Panc1 (cell line): ENCODE measurements at regions not wholly inside any gene's neighbourhood (a gene's known extent, or its start where the extent isn't known, plus 50 kb on each side); places are given as distances from the start of the nearest gene placed in this dataset.

Experiments used
- CTCF ChIP-seq: fragments of 450-650 bp; IDR thresholded peaks from 2 replicates; pipeline ENCODE4 v1.5.1; 2017; ENCODE audit warnings: mild to moderate bottlenecking
- POLR2AphosphoS5 ChIP-seq: IDR thresholded peaks from 2 replicates; pipeline ENCODE4 v1.6.1; 2012; ENCODE audit warnings: mild to moderate bottlenecking, low read depth, low read length, moderate library complexity
- SIN3A ChIP-seq: IDR thresholded peaks from 2 replicates; pipeline ENCODE4 v1.6.1; 2012; ENCODE audit warnings: low read depth, mild to moderate bottlenecking, low read length, moderate library complexity, borderline replicate concordance; ENCODE audit not compliant: insufficient read depth
- TCF7L2 ChIP-seq: IDR thresholded peaks from 2 replicates; pipeline ENCODE4 v1.6.1; 2011; ENCODE audit warnings: mild to moderate bottlenecking, low read depth, low read length, inconsistent platforms

GRCh38 chr17:33750943-33751701 lies 458.0 kb upstream of the ASIC2 start:
- peak; percentile 93 for TF ChIP-seq CTCF
- TF ChIP-seq POLR2AphosphoS5, result no peak
- no peak for TF ChIP-seq TCF7L2
- TF ChIP-seq SIN3A, result no peak
